Panc1 (cell line): ENCODE measurements at regions not wholly inside any gene's neighbourhood (a gene's known extent, or its start where the extent isn't known, plus 50 kb on each side); places are given as distances from the start of the nearest gene placed in this dataset.
A peak's percentile ranks its signal among the peaks of the same experiment; 100 is the strongest.

Experiments
- ATAC-seq: fragments of 200-7000 bp; cut with Tn5 transposase; 2 replicates; pipeline ENCODE4 v1.9.1; 2020; ENCODE audit warnings: mild to moderate bottlenecking, moderate library complexity
- BruUV-seq: library from RNA; stranded (reverse); fragments of 400-500 nt; replicated peaks from 2 replicates; lab custom pipeline; 2021; lab: Mats Ljungman, UMichigan
- CTCF ChIA-PET: fragments of 300-600 bp; sonication (Branson Sonifier 250); formaldehyde crosslinking; loops from one replicate; lab custom pipeline; 2022; ENCODE audit warnings: antibody characterized with exemption; lab: Charles Lee
- POLR2A ChIA-PET: fragments of 300-600 bp; sonication (Branson Sonifier 250); formaldehyde crosslinking; loops from one replicate; lab custom pipeline; 2022; ENCODE audit warnings: antibody characterized with exemption; lab: Charles Lee
- DNase-seq: peaks from one replicate; pipeline ENCODE4 v3.0.0-alpha.2; 2010; ENCODE audit warnings: low read depth, low spot score
- H3K27ac ChIP-seq: 2 replicates; pipeline ENCODE4 v1.5.1; 2011; ENCODE audit warnings: mild to moderate bottlenecking, low read length, inconsistent platforms
- H3K27me3 ChIP-seq: fragments of 200-500 bp; sonication (Bioruptor generic); 2 replicates; pipeline ENCODE4 v1.6.0; 2014; ENCODE audit warnings: low read length, inconsistent platforms; ENCODE audit not compliant: control insufficient read depth, insufficient read depth
- H3K36me3 ChIP-seq: fragments of 200-500 bp; sonication (Bioruptor generic); 2 replicates; pipeline ENCODE4 v1.5.1; 2014; ENCODE audit warnings: inconsistent platforms, mild to moderate bottlenecking, low read length, moderate library complexity; ENCODE audit not compliant: control insufficient read depth, insufficient read depth
- H3K4me1 ChIP-seq: 2 replicates; pipeline ENCODE4 v1.5.1; 2011; ENCODE audit warnings: inconsistent platforms, mild to moderate bottlenecking, low read length, moderate library complexity; ENCODE audit not compliant: control insufficient read depth, insufficient read depth
- H3K4me3 ChIP-seq, 2 experiments: 2 replicates each; pipeline ENCODE4 v1.5.1; 2011 to 2012; ENCODE audit warnings: low read depth in 2 of 2, low read length in 2 of 2, mild to moderate bottlenecking in 2 of 2, inconsistent platforms in 1 of 2, moderate library complexity in 1 of 2
- H3K9me3 ChIP-seq: fragments of 200-500 bp; sonication (Bioruptor generic); 2 replicates; pipeline ENCODE4 v1.5.1; 2014; ENCODE audit warnings: low read depth, mild to moderate bottlenecking, inconsistent platforms, low read length, moderate library complexity; ENCODE audit not compliant: control insufficient read depth, insufficient read depth
- POLR2AphosphoS5 ChIP-seq: IDR thresholded peaks from 2 replicates; pipeline ENCODE4 v1.6.1; 2012; ENCODE audit warnings: mild to moderate bottlenecking, low read depth, low read length, moderate library complexity
- SIN3A ChIP-seq: IDR thresholded peaks from 2 replicates; pipeline ENCODE4 v1.6.1; 2012; ENCODE audit warnings: low read depth, mild to moderate bottlenecking, low read length, moderate library complexity, borderline replicate concordance; ENCODE audit not compliant: insufficient read depth
- TCF7L2 ChIP-seq: IDR thresholded peaks from 2 replicates; pipeline ENCODE4 v1.6.1; 2011; ENCODE audit warnings: mild to moderate bottlenecking, low read depth, low read length, inconsistent platforms
- in situ Hi-C: cut with HindIII; loops from 2 replicates; pipeline ENCODE4 v1.10.0; 2016; ENCODE audit warnings: low sequenced_read_pairs, low pct_unique_long_range_greater_than_20kb
- intact Hi-C: fragments of 100-400 bp; cut with micrococcal nuclease; formaldehyde crosslinking; loops from one replicate; pipeline ENCODE4 v1.10.0; 2022; ENCODE audit not compliant: unreplicated experiment
- TF ChIP-seq, protein P1 (sequence below), 2 experiments: IDR thresholded peaks; 2 replicates each; pipeline ENCODE4 v1.6.1; 2011 to 2012; ENCODE audit warnings: low read depth in 2 of 2, control low read depth in 1 of 2, low read length in 1 of 2, mild to moderate bottlenecking in 1 of 2, moderate library complexity in 1 of 2; ENCODE audit not compliant: insufficient read depth in 1 of 2
- TF ChIP-seq, protein P2 (sequence below): fragments of 450-650 bp; IDR thresholded peaks from 2 replicates; pipeline ENCODE4 v1.5.1; 2017; ENCODE audit warnings: mild to moderate bottlenecking

DNA sequence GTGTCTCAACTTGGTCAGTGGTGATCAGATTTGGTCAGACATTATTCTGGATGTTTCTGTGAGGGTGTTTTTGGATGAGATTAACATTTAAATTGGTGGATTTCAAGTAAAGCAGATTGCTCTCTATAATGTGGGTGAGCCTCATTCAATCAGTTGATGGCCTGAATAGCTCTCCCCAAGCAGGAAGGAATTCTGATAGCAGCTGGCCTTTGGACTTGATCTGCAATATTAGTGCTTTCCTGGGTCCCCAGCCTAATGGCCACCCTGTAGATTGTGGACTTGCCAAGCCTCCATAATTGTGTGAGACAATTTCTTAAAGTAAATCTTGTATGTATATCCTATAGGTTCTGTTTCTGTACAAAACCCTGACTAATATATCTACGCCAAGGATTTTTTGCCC lies 153.9 kb upstream of the TBL1XR1 start:
- H3K4me1 ChIP-seq: peaks cover 19% of the 10 kb centered on the region
- intact Hi-C loops (loop anchor here (10.0 kb wide), 1 partner anchor 46 kb away; no protein-coding TSS in a partner anchor), in situ Hi-C loops (no loop called here)
- no TSS peak for BruUV-seq
- TF ChIP-seq TCF7L2 (no peak), SIN3A (no peak), POLR2AphosphoS5 (no peak)
- TF ChIP-seq, protein P1, sequence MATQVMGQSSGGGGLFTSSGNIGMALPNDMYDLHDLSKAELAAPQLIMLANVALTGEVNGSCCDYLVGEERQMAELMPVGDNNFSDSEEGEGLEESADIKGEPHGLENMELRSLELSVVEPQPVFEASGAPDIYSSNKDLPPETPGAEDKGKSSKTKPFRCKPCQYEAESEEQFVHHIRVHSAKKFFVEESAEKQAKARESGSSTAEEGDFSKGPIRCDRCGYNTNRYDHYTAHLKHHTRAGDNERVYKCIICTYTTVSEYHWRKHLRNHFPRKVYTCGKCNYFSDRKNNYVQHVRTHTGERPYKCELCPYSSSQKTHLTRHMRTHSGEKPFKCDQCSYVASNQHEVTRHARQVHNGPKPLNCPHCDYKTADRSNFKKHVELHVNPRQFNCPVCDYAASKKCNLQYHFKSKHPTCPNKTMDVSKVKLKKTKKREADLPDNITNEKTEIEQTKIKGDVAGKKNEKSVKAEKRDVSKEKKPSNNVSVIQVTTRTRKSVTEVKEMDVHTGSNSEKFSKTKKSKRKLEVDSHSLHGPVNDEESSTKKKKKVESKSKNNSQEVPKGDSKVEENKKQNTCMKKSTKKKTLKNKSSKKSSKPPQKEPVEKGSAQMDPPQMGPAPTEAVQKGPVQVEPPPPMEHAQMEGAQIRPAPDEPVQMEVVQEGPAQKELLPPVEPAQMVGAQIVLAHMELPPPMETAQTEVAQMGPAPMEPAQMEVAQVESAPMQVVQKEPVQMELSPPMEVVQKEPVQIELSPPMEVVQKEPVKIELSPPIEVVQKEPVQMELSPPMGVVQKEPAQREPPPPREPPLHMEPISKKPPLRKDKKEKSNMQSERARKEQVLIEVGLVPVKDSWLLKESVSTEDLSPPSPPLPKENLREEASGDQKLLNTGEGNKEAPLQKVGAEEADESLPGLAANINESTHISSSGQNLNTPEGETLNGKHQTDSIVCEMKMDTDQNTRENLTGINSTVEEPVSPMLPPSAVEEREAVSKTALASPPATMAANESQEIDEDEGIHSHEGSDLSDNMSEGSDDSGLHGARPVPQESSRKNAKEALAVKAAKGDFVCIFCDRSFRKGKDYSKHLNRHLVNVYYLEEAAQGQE (IDR thresholded peaks at IDR 0.05; ENCODE audit: insufficient read depth in 1 of 2, low read depth in 2 of 2, low read length in 1 of 2): no peak
- TF ChIP-seq, protein P2, sequence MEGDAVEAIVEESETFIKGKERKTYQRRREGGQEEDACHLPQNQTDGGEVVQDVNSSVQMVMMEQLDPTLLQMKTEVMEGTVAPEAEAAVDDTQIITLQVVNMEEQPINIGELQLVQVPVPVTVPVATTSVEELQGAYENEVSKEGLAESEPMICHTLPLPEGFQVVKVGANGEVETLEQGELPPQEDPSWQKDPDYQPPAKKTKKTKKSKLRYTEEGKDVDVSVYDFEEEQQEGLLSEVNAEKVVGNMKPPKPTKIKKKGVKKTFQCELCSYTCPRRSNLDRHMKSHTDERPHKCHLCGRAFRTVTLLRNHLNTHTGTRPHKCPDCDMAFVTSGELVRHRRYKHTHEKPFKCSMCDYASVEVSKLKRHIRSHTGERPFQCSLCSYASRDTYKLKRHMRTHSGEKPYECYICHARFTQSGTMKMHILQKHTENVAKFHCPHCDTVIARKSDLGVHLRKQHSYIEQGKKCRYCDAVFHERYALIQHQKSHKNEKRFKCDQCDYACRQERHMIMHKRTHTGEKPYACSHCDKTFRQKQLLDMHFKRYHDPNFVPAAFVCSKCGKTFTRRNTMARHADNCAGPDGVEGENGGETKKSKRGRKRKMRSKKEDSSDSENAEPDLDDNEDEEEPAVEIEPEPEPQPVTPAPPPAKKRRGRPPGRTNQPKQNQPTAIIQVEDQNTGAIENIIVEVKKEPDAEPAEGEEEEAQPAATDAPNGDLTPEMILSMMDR: no peak
- ChIA-PET POLR2A (no interaction called here), CTCF (no interaction called here)
- peaks cover 2% of the 10 kb centered on the region; the same call in 1 of the 2 replicates for H3K9me3 ChIP-seq
- H3K4me3 ChIP-seq: no peak overlapping the region
- DNase-seq: no peak
- peak overlapping the region; percentile 100 for H3K27ac ChIP-seq
- H3K36me3 ChIP-seq: no peaks in the 10 kb centered on the region
- no peaks in the 10 kb centered on the region for H3K27me3 ChIP-seq
- no peak for ATAC-seq

DNA sequence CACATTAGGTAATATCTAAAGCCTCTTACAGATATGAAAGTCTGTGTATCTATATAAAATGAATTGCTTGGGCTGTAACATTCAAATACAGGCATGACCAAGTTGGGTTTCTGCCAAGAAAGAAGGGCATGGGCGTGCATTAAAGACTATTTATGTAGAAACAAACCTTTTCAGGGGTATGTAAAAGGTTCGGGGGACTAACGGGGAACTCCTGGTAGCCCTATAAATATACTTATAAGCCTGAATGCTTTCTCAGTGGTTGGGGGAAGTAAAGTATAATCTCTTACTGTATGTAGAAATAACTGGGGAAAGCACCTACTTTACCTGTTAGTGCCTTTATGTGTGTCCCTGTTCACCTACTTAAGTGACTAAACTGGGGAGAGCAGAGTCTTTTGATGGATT lies 154.5 kb upstream of the TBL1XR1 start:
- H3K9me3 ChIP-seq: peaks cover 2% of the 10 kb centered on the region; the same call in 1 of the 2 replicates
- H3K27me3 ChIP-seq: no peaks in the 10 kb centered on the region
- in situ Hi-C loops (no loop called here), intact Hi-C loops (loop anchor here (10.0 kb wide), 1 partner anchor 47 kb away; no protein-coding TSS in a partner anchor)
- TF ChIP-seq, protein P1 (IDR thresholded peaks at IDR 0.05; ENCODE audit: insufficient read depth in 1 of 2, low read depth in 2 of 2, low read length in 1 of 2): no peak
- no peak for TF ChIP-seq TCF7L2
- TF ChIP-seq, protein P2: no peak
- no peak for TF ChIP-seq POLR2AphosphoS5
- no peak for TF ChIP-seq SIN3A
- CTCF ChIA-PET: no interaction called here
- no peak overlapping the region for H3K4me3 ChIP-seq
- peaks cover 15% of the 10 kb centered on the region for H3K4me1 ChIP-seq
- ATAC-seq: no peak
- BruUV-seq: no TSS peak
- no peaks in the 10 kb centered on the region for H3K36me3 ChIP-seq
- DNase-seq: no peak
- peak overlapping the region; percentile 72 for H3K27ac ChIP-seq
- POLR2A ChIA-PET: no interaction called here
